GM21619 (cell line): ENCODE measurements at regions not wholly inside any gene's neighbourhood (a gene's known extent, or its start where the extent isn't known, plus 50 kb on each side); places are given as distances from the start of the nearest gene placed in this dataset.
"Not testable (repeated sequence)": the region's sequence is repeated elsewhere in the genome, so short reads cannot be mapped to it uniquely, and the experiment has no call there.

Experiments
- ATAC-seq: cut with Tn5 transposase; IDR thresholded peaks from one replicate; pipeline ENCODE4 v1.9.1; 2021; ENCODE audit not compliant: unreplicated experiment

GRCh38 chr18:1039421-1039820, 134.8 kb downstream of the ADCYAP1 start:
- ATAC-seq, result no peak

DNA sequence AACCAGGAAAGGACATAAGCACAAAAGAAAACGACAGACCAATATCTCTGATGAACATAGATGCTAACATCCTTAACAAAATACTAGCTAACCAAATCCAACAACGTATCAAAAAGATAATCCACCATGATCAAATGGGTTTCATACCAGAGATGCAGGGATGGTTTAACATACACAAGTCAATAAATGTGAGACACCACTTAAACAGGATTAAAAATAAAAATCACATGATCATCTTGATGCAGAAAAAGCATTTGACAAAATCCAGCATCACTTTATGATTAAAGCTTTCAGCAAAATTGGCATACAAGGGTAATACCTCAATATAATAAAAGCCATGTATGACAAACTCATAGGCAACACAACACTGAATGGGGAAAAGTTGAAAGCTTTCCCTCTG, 138.4 kb downstream of the ADCYAP1 start:
- ATAC-seq, result not testable (repeated sequence)

GRCh38 chr18:1045658-1046057, 141.0 kb downstream of the ADCYAP1 start:
- no peak for ATAC-seq

DNA sequence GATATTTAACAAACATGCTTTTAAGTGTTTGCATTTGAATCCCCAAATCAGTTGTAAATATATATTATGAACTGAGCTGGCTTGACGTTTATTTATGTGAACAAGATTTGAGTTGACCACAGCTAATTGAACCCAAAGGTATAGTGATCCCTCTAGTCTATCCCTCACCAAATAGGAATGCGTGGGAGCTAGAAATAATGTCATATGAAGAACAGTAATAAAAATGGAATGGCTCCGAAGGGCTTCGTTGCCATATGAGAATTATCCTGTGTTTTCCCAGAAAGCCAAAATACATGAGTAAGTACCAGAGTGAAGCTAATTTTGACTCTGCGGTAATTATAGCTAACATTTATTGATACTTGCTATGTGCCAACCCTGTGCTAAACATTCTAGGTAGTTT, 142.7 kb downstream of the ADCYAP1 start:
- ATAC-seq, result no peak

GRCh38 chr18:1048032-1048431, 143.4 kb downstream of the ADCYAP1 start:
- no peak for ATAC-seq

DNA sequence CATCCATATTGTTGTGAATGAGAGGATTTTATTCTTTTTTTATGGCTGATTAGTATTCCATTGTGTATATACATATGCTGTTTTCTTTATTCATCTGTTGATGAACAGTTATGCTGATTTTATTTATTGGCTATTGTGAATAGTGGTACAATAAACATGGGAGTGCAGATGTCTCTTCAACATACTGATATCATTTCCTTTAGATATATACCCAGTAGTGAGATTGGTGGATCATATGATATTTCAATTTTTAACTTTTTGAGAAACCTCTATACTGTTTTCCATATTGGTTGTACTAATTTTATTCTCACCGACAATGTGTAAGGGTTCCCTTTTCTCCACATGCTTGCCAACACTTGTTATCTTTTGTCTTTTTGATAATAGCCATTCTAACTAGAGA, 144.5 kb downstream of the ADCYAP1 start:
- ATAC-seq, result no peak

DNA sequence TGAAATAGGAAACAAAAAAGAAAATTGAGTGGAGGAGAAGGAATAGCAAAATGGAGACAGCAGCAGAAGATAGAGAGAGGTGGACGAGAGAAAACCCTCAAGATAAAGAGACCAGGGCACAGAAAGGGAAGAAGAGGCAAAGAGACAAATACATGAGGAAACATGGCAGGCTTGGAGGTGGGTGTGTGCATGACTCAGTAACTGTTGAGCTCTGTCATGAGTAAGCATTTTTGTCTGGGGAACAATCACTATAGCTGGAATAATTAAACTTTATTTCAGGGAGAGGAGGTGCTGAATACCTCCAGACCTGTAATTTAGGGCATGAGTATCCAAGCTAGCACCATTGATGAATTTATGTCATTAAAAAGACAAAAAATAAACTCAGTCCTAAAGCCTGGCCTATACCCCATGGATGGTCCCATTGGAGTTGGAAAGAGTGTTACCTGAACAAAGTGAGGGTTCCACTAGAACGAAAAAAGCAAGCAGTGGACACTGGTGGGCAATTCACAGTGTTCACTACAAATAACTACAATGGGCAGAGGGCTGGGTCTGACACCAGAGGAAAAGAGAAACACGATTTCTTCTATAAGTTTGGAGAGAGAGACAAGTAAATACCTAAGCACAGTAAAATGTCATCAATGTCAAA, 145.5 kb downstream of the ADCYAP1 start:
- ATAC-seq, result no peak

DNA sequence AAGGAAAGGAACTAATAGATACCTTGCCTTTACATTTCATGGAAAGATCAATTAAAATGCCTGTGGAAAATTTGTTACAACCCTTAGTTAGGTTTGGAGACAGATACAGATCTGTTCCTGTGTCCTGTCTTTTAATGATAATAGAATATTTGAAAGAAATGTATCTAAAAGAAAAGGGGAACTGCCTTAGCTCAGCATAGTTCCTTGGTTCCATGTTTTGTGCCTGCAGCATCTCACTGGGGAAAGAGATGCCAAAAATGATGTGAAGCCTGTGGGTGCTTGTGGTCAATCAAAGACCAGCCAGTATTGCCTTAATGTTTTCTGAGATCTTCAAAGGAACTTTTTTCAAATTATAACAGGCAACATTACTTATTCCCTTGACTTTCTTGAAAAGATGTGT, 147.6 kb downstream of the ADCYAP1 start:
- ATAC-seq, result no peak

DNA sequence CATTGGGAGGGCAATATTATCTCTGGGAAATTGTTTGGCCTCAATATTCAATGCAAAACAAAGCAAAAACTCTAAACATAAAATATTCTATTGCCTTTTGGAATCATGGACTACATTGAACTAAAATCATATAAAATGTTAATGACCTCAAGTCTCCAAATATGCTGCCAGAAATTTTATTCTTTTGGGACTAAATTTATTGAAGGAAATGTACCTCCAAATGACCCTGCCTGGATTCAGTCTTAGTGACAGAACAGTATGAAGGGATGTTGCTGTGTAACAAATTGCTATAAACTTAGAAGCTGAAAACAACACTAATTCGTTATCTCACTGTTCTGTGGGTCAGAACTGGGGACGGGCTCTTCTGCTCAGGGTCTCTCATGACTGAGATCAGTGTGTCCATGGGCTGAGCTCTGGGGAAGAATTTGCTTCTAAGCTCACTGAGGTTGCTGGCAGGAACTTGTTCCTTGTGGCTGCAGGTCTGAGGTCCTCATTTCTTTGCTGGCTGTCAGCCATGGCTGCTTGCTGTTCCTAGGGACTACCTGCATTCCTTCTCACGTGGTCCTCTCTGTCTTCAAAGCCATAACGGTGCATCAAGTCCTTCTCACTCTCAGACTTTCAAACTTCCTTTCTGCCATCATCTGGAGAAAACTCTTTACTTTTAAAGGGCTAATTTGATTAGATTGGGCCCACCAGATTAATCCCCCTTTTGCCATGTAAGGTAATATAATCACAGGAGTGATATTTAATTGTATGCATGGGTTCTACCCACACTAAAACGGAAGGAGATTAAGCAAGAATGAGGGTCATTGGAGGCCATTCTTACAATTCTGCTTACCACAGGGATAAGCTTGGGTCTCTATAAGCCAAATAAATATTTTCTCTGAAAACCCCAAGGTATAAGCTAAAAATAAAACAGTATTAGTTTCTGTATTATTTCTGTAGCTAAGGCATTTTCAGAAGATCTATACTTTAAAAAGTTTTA, 149.0 kb downstream of the ADCYAP1 start:
- ATAC-seq, result no peak

DNA sequence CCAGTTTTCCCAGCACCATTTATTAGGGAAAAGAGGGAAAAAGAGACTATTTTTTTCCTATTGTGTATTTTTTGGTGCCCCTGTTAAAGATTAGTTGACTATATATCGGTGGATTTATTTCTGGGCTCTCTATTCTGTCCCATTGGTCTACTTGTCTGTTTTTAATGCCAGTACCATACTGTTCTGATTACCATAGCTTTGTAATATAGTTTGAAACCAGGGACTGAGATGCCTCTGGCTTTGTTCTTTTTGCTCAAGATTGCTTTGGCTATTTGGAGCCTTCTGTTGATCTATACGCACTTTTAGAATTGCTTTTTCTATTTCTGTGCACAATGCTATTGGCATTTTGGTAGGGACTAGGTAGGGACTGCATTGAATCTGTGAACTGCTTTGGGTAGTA, 151.7 kb downstream of the ADCYAP1 start:
- no peak for ATAC-seq

GRCh38 chr18:1057367-1057766, 152.7 kb downstream of the ADCYAP1 start:
- ATAC-seq, result no peak

DNA sequence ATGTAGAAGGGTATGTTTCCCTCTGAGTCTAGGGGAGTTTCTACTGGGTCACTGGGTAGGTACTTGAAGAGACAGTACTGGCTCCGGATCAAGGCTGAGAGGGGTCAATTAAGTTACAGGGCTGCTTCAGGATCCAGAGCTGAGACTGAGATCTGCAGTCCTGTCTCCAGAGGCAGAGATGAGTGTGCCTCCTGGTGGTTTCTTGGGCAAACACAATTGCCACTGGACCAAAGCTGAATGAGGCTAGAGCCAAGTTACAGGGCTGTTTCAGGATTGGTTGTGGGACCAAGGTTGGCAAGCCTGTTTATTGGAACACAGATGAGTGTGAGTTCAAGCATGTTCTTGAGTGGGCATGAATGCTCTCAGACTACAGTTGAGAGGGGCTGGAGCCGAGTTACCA, 157.9 kb downstream of the ADCYAP1 start:
- ATAC-seq, result no peak

DNA sequence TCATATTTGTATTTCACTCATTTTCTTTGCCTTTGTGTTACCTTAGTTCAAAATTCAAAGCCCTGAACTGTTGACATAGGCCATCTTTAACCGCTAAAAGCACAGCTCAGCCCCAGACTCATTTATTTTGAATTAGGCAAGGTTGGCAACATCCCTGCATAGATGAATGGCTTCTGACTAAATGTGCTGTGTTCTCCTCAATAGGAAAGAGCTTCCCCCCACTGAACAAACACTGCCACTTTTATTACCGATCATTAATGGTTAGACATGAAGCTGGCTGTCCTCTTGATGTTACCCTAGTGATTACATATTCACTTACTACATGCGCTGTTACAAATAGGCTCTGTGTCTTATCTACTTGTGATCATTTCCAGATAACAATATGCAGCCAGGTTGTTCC, 170.7 kb downstream of the ADCYAP1 start:
- no peak for ATAC-seq

- no peak for ATAC-seq
Observed at GRCh38 chr18:1075876-1076275, 171.2 kb downstream of the ADCYAP1 start.

DNA sequence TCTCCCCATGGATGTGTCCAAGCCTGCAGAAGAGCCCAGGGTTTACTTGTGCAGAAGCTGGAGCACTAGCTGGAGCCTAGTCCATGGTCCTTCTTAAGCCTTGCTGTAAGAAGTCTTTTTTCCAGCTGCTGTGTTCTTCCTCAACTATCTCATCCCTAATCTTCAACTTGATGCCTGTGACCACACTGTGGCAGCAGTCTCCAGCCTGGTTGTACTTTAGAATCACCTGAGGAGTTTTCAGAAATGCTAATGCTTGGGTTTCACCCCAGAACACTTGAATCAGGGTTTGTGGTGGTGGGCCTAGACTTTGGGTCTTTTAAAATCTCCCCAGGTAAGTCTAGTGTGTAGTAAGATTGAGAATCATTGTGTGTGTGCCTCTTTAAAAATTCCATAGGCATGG, 173.6 kb downstream of the ADCYAP1 start:
- ATAC-seq, result no peak

DNA sequence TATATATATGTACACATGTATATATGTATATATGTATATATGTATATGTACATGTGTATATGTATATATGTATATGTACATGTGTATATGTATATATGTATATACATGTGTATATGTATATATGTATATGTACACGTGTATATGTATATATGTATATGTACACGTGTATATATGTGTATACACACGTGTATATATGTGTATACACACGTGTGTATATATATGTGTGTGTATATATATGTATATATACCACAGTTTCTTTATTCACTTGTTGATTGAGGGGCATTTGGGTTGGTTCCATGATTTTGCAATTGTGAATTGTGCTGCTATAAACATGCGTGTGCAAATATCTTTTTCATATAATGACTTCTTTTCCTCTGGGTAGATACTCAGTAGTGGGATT, 179.0 kb downstream of the ADCYAP1 start:
- ATAC-seq, result not testable (repeated sequence)

- ATAC-seq, result no peak
Observed at GRCh38 chr18:1090758-1091157, 186.1 kb downstream of the ADCYAP1 start.

DNA sequence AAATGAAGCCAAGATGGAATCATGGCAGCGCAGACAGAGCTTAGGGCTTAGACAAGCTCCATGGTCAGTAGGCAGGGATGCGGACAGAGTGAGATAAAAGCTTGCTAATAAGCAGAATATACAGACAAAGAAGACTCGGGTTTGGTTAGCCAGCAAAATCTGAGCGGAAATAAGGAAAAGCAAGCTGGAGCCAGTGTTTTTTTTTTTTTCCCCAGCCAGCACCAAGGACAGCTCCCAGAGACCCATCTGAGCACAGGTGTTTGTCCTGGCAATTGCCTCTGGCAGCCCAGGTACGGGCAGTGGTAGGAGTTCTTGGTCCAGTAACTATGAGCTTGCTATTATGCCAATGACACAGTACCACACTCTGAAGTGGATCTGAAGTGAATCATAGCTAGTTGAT, 187.6 kb downstream of the ADCYAP1 start:
- no peak for ATAC-seq

DNA sequence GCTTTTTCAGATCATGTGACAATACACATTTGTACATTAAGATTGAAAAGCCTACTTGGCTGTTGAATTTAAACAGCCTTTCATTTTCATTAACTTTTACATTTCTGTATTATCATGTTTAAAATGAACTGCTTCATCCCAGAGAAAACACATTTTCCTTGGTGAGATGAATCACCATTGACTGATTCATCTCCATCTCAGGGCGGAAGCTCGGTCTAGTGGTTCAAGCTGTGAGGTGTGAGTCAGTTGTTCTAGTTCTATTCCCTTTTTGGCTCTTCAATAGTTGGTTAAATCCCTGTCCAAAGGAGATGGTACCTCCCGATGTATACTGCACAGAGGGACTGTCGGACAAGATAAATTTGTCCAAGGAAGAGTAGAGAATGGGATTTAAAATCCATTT, 189.7 kb downstream of the ADCYAP1 start:
- ATAC-seq, result no peak

DNA sequence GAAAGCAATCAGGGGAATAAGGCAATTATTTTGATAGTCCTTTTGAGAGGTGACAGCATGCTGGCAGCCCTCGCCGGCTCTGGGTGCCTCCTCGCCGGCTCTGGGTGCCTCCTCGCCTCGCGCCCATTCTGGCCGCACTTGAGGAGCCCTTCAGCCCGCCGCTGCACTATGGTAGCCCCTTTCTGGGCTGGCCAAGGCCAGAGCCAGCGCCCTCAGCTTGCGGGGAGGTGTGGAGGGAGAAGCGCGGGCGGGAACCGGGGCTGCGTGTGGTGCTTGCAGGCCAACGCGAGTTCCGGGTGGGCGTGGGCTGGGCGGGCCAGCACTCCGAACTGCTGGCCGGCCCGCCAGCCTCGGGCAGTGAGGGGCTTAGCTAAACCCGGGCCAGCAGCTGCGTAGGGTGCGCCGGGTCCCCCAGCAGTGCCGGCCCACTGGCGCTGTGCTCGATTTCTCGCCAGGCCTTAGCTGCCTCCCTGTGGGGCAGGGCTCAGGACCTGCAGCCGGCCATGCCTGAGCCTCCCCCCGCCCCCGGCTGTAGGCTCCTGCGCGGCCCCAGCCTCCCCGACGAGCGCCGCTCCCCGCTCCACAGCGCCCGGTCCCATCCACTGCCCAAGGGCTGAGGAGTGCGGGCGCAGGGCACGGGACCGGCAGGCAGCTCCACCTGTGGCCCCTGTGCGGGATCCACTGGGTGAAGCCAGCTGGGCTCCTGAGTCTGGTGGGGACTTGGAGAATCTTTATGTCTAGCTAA, 193.5 kb downstream of the ADCYAP1 start:
- not testable (repeated sequence) for ATAC-seq

- no peak for ATAC-seq
Observed at GRCh38 chr18:1102848-1103247, 198.2 kb downstream of the ADCYAP1 start.

DNA sequence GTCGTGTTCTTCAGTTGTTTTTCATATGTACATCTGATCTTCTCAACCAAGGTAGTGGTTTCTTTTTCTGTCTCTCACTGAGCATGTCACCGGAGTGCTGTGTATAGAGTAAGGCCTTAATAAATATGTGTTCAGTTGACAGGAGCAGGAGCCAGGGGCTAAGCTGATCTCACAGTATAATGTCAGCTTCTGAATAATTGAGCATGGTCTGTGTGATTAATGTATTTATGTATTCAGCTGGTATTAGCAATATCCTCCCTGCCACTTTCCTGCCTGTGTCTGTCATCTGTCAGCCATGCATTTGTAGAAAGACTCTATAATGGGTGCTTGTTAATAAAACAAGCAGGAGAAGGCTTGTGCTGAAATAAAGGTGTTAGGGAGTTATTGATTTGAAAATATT, 198.9 kb downstream of the ADCYAP1 start:
- ATAC-seq, result no peak
